HL-60 (cell line): ENCODE measurements at regions not wholly inside any gene's neighbourhood (a gene's known extent, or its start where the extent isn't known, plus 50 kb on each side); places are given as distances from the start of the nearest gene placed in this dataset.

Source experiments
- CTCF ChIP-seq: IDR thresholded peaks from one replicate; pipeline ENCODE4 v1.5.1; 2011; ENCODE audit warnings: low read length, control low read depth, inconsistent platforms; ENCODE audit not compliant: insufficient read depth
- POLR2AphosphoS5 ChIP-seq: IDR thresholded peaks from 2 replicates; pipeline ENCODE4 v1.6.1; 2012; ENCODE audit warnings: low read depth
- REST ChIP-seq: IDR thresholded peaks from 2 replicates; pipeline ENCODE4 v1.6.1; 2012; ENCODE audit warnings: low read depth; ENCODE audit not compliant: insufficient replicate concordance

- no peak for TF ChIP-seq REST
- TF ChIP-seq CTCF, result no peak
- TF ChIP-seq POLR2AphosphoS5, result no peak
Observed at GRCh38 chr2:217611626-217612127, 391.1 kb downstream of the TNS1 start.
